HL-60 (cell line): ENCODE measurements at regions not wholly inside any gene's neighbourhood (a gene's known extent, or its start where the extent isn't known, plus 50 kb on each side); places are given as distances from the start of the nearest gene placed in this dataset.

Source experiments
- DNase-seq, 2 experiments: peaks; one replicate each; pipeline ENCODE4 v3.0.0-alpha.2; 2010 to 2020; ENCODE audit warnings: low read depth in 1 of 2, low spot score in 1 of 2
- H3K27ac ChIP-seq: fragments of 250-450 bp; sonication (Bioruptor Pico); replicated peaks from 2 replicates; pipeline ENCODE4 v1.5.1; 2020; ENCODE audit warnings: mild to moderate bottlenecking, moderate library complexity
- H3K27me3 ChIP-seq: fragments of 250-450 bp; sonication (Bioruptor Pico); 2 replicates; pipeline ENCODE4 v1.5.1; 2021; ENCODE audit warnings: mild to moderate bottlenecking, moderate library complexity; ENCODE audit not compliant: insufficient read depth, poor library complexity, severe bottlenecking
- H3K4me3 ChIP-seq: replicated peaks from 2 replicates; pipeline ENCODE4 v1.5.1; 2011; ENCODE audit warnings: mild to moderate bottlenecking, control low read depth, low read length; ENCODE audit not compliant: insufficient read depth
- CTCF ChIP-seq: IDR thresholded peaks from one replicate; pipeline ENCODE4 v1.5.1; 2011; ENCODE audit warnings: low read length, control low read depth, inconsistent platforms; ENCODE audit not compliant: insufficient read depth
- GABPA ChIP-seq: IDR thresholded peaks from 2 replicates; pipeline ENCODE4 v1.6.1; 2012; ENCODE audit warnings: low read depth
- POLR2AphosphoS5 ChIP-seq: IDR thresholded peaks from 2 replicates; pipeline ENCODE4 v1.6.1; 2012; ENCODE audit warnings: low read depth
- SPI1 ChIP-seq: IDR thresholded peaks from 2 replicates; pipeline ENCODE4 v1.6.1; 2012; ENCODE audit warnings: low read depth, mild to moderate bottlenecking, borderline replicate concordance
- TF ChIP-seq, protein P1 (sequence below): IDR thresholded peaks from 2 replicates; pipeline ENCODE4 v1.6.1; 2012; ENCODE audit warnings: low read depth; ENCODE audit not compliant: insufficient replicate concordance

- Histone ChIP-seq H3K4me3 (no peak overlapping the region), H3K27me3 (no peaks in the 10 kb centered on the region), H3K27ac (no peak overlapping the region)
- TF ChIP-seq, protein P1, sequence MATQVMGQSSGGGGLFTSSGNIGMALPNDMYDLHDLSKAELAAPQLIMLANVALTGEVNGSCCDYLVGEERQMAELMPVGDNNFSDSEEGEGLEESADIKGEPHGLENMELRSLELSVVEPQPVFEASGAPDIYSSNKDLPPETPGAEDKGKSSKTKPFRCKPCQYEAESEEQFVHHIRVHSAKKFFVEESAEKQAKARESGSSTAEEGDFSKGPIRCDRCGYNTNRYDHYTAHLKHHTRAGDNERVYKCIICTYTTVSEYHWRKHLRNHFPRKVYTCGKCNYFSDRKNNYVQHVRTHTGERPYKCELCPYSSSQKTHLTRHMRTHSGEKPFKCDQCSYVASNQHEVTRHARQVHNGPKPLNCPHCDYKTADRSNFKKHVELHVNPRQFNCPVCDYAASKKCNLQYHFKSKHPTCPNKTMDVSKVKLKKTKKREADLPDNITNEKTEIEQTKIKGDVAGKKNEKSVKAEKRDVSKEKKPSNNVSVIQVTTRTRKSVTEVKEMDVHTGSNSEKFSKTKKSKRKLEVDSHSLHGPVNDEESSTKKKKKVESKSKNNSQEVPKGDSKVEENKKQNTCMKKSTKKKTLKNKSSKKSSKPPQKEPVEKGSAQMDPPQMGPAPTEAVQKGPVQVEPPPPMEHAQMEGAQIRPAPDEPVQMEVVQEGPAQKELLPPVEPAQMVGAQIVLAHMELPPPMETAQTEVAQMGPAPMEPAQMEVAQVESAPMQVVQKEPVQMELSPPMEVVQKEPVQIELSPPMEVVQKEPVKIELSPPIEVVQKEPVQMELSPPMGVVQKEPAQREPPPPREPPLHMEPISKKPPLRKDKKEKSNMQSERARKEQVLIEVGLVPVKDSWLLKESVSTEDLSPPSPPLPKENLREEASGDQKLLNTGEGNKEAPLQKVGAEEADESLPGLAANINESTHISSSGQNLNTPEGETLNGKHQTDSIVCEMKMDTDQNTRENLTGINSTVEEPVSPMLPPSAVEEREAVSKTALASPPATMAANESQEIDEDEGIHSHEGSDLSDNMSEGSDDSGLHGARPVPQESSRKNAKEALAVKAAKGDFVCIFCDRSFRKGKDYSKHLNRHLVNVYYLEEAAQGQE = no peak
- TF ChIP-seq CTCF (no peak), GABPA (no peak), SPI1 (no peak), POLR2AphosphoS5 (no peak)
- DNase-seq = no peak
Observed at GRCh38 chr1:216916890-216917438, 193.7 kb upstream of the ESRRG start.

DNA sequence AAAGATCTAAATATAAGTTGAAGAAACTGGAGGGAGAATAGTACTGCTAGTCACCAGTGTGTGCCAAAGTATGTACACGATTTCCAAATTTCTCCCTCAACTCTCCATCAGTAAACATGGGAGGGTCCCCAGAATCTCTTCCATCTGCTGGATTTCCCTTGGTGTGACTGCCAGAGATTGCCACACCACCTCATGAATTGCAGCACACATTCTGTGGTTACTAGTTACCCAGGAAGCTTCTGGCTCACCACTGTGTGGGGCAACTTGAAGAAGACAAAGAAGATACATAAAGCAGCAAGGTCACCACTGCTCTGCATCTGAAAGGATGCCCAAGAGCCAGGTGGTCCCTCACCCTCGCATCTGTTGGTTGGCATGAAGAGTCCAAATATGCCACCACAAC, 191.7 kb upstream of the ESRRG start:
- TF ChIP-seq CTCF = no peak
- no peak for TF ChIP-seq GABPA
- TF ChIP-seq, protein P1 = no peak
- TF ChIP-seq SPI1 = no peak
- TF ChIP-seq POLR2AphosphoS5 = no peak
- H3K27ac ChIP-seq = no peak overlapping the region
- H3K27me3 ChIP-seq = no peaks in the 10 kb centered on the region
- H3K4me3 ChIP-seq = no peak overlapping the region
- peak in 1 of 2 experiments; percentile 33 for DNase-seq

GRCh38 chr1:216913976-216914375, 190.7 kb upstream of the ESRRG start:
- Histone ChIP-seq H3K4me3 (no peak overlapping the region), H3K27me3 (no peaks in the 10 kb centered on the region), H3K27ac (no peak overlapping the region)
- TF ChIP-seq POLR2AphosphoS5 = no peak
- TF ChIP-seq, protein P1 = no peak
- no peak for TF ChIP-seq CTCF
- TF ChIP-seq SPI1 = no peak
- no peak for TF ChIP-seq GABPA
- no peak for DNase-seq
